GM10266 (cell line): ENCODE measurements at regions not wholly inside any gene's neighbourhood (a gene's known extent, or its start where the extent isn't known, plus 50 kb on each side); places are given as distances from the start of the nearest gene placed in this dataset.

Experiments used
- DNase-seq: peaks from one replicate; pipeline ENCODE4 v3.0.0; 2012; ENCODE audit errors: extremely low spot score
- TF ChIP-seq, protein P1 (sequence below): IDR thresholded peaks from 2 replicates; pipeline ENCODE4 v1.5.1; 2012; ENCODE audit warnings: mild to moderate bottlenecking, low read depth; ENCODE audit not compliant: control insufficient read depth, insufficient read depth; ENCODE audit errors: missing control alignments

DNA sequence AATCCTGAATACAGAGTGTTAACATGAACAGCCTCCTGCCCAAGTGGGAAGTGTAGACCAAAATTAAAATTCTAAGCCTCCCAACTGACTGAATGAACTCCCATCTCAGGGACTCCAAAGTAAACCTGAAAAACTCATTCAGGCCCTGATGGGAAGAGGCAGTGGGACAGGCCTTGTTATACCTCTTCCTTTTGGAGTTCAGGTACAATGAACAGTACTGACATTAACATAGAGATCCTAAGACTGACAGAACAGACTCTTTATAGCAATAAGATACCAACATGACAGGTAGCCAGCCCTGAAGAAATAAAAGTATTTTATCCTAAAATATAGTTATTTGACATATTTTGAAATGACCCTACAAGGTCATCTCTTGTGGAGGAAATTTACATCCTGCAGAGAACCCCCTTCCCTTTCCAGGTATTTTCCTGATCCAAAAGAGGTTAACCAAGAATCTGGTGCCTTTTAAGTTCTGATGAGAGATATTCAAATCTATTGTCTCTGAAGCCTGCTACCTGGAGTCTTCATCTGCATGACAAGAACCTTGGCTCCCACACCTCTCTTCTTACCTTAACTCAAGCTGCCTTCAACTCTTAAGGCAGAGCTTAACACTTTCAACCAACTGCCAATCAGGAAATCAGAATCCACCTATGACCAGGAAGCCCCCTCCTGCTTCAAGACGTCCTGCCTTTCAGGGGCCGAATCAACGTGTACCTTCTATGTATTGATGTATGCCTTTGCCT lies 103.3 kb upstream of the PFKP start:
- DNase-seq = no peak
- TF ChIP-seq, protein P1, sequence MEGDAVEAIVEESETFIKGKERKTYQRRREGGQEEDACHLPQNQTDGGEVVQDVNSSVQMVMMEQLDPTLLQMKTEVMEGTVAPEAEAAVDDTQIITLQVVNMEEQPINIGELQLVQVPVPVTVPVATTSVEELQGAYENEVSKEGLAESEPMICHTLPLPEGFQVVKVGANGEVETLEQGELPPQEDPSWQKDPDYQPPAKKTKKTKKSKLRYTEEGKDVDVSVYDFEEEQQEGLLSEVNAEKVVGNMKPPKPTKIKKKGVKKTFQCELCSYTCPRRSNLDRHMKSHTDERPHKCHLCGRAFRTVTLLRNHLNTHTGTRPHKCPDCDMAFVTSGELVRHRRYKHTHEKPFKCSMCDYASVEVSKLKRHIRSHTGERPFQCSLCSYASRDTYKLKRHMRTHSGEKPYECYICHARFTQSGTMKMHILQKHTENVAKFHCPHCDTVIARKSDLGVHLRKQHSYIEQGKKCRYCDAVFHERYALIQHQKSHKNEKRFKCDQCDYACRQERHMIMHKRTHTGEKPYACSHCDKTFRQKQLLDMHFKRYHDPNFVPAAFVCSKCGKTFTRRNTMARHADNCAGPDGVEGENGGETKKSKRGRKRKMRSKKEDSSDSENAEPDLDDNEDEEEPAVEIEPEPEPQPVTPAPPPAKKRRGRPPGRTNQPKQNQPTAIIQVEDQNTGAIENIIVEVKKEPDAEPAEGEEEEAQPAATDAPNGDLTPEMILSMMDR = no peak

DNA sequence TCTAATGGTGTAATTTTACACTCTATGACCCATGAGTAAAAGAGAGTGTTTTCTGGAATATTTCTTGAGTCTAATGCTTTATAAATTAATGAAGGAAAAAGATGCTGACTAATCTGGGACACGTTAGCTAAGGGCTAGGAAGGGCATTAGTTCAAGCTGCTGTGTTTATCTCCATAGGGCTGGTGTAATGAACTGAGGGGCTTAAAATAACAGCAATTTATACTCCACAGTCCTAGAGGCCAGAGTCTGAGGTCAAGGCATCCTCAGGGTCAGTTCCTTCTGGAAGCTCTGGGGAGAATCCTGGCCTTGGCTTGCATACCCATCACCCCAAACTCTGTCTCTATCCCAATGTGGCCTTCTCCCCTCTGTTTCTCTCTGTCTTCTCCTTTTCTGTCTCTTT lies 105.2 kb upstream of the PFKP start:
- DNase-seq = no peak
- TF ChIP-seq, protein P1 = no peak

DNA sequence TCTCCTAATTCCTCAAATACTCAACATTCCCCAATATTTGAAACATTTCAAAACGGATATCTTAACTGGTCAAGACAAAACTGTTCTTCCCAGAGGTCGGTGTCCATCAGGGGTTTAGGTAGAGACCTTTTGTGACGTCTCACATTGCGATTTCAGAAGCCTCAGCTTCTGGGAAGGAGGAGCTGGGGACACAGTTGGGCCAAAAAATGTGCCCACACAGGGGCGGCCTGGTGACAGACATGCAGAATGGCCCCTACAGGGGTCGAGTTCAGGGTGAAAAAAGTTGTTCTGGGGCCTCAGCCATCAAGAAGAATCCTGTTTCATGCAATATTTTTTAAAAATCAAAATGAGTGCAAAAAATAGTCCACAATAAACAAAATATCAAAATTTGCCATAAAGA lies 108.7 kb upstream of the PFKP start:
- TF ChIP-seq, protein P1 = no peak
- no peak for DNase-seq

DNA sequence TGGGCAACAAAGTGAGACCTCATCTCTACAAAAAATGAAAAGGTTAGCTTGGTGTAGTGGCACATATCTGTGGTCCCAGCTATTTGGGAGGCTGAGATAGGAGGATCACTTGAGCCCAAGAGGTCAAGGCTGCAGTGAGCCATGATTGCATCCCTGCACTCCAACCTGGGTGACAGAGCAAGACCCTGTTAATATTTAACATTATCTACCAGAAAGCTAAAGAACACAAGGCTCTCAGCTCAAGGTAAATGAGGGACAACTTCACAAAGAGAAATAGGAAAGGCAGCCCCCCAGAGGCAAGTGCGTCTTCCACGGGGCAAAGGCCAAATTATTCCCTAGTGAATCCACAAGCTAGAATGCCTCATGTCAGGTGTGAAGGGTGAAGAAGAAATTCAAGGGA lies 109.6 kb upstream of the PFKP start:
- no peak for DNase-seq

DNA sequence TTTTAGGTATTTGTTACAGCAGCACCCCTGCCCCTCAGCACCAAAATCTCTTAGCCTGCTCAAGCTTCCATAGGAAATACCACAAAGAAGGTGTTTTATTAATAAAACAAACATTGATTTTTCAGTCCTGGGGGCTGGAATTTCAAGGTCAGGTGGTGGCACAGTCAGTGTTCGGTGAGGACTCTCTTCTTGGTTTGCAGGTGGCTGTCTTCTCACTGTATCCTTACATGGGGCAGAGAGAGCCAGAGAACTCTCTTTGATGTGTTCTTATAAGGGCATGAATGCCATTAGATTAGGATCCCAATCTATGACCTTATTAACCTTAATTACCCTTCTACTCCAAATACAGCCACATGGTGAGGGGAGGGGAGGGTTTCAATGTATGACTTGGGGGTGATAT lies 112.3 kb upstream of the PFKP start:
- TF ChIP-seq, protein P1 = no peak
- no peak for DNase-seq

More for the DNA sequence above, 109.6 kb upstream of the PFKP start:
- TF ChIP-seq, protein P1 = no peak

DNA sequence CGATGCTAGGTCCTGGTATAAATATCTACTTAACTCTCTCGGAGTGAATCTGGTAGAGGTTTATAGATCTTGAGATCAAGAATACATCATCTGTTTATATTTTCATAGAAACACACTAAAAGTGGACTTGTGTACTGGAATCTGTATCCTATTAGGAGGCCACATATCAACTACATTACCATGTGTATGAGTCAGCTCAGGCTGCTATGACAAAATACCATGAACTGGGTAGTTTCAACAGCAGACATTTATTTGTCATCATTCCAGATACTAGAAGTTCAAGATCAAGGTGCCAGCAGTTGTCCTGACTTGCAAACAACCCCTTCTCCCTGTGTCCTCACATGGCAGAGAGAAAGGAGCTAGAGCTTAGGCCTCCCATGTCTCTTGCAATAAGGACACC lies 113.9 kb upstream of the PFKP start:
- TF ChIP-seq, protein P1 = no peak

DNA sequence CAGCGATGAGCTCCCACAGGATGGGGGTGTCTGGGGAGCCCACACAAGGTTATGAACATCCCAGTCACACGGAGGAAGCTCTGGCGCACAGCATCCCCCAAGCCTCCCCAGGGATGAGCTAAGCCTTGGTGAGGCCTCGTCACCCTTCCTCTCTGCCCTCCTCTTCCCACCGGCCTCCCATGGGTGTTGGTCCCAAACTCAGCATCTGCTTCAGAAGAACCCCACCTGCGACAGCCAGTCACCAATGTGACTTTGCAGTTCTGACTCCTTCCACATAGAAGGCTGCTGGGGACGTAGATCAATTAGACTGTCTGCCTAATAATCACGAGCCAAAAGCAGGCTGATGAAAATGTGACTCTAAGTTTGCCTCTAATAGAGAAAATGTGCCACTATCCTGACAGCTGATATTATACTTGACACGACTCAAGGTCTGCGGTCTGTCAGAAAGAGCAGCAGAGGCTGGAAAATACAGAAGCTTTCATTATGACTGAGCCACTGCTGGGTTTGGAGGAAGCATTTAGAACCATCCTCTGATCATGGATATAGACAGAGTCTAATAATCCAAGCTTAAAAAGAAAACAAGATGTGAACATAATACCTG lies 116.0 kb upstream of the PFKP start:
- no peak for DNase-seq
- TF ChIP-seq, protein P1 = no peak

More for the DNA sequence above, 113.9 kb upstream of the PFKP start:
- DNase-seq = no peak
